C4-2B (cell line): ENCODE measurements at regions not wholly inside any gene's neighbourhood (a gene's known extent, or its start where the extent isn't known, plus 50 kb on each side); places are given as distances from the start of the nearest gene placed in this dataset.

Source experiments
- H3K27ac ChIP-seq: fragments of 450-650 bp; 2 replicates; pipeline ENCODE4 v1.5.1; 2017
- CTCF ChIP-seq: fragments of 450-650 bp; conservative IDR thresholded peaks from 2 replicates; pipeline ENCODE4 v1.5.1; 2017; ENCODE audit warnings: mild to moderate bottlenecking
- ZFX ChIP-seq: fragments of 450-650 bp; IDR thresholded peaks from 2 replicates; pipeline ENCODE4 v1.6.1; 2017

GRCh38 chr18:40769786-40770185 lies 1185.2 kb upstream of the PIK3C3 start:
- no peak for TF ChIP-seq CTCF
- TF ChIP-seq ZFX = no peak
- H3K27ac ChIP-seq = no peak overlapping the region

DNA sequence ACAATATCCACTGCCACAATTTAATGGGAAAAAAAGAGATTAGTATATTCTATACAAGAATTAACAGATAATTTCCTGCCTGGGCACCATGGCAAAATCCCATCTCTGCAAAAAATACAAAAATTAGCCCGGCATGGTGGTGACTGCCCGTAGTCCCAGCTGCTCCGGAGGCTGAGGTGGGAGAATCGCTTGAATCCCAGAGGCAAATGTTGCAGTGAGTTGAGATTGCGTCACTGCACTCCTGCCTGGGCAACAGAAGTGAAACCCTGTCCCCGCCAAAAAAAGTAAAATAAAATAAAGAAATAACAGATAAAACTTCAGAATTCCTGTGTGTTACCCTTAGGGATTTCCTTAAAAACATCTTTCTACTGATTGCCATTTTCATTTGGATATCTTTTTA lies 1194.8 kb upstream of the PIK3C3 start:
- no peak overlapping the region for H3K27ac ChIP-seq
- TF ChIP-seq CTCF (no peak), ZFX (no peak)

DNA sequence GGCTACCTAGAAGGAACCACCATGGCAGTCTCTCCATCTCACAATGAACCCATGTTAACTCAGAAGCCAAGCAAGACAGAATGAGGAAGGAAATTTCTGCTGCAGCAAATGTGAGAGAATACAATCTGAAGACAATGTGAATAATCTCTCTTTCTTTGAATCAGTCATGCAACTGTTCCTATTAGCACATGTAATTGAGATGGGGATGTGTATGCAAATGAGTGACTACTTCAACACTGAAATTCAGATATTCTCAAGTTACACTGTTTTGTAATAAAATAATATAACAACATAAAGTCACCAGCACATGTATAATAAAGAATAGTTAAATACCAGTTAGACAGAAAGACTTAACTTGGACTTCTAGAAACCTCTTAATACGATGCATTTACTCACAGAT lies 1200.6 kb upstream of the PIK3C3 start:
- TF ChIP-seq ZFX (no peak), CTCF (no peak)
- H3K27ac ChIP-seq = no peak overlapping the region

DNA sequence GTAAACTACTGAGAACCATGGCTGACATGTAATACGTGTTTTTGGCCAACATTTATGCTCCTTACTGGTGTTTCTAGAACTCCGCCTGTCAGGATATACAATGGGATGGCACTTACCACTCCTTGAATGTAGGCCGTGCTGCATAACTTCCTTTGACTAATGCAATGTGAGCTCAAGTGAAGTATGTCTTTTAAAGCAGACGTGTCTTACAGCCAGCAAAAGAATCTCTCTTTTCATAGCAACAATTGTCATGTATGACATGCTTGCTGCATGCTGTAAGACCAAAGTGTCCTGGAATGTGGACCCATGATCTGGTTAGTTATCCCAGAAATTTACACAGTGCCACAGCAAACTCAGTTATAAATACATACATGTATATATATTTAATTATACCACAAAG lies 1202.7 kb upstream of the PIK3C3 start:
- no peak overlapping the region for H3K27ac ChIP-seq
- TF ChIP-seq ZFX (no peak), CTCF (no peak)

DNA sequence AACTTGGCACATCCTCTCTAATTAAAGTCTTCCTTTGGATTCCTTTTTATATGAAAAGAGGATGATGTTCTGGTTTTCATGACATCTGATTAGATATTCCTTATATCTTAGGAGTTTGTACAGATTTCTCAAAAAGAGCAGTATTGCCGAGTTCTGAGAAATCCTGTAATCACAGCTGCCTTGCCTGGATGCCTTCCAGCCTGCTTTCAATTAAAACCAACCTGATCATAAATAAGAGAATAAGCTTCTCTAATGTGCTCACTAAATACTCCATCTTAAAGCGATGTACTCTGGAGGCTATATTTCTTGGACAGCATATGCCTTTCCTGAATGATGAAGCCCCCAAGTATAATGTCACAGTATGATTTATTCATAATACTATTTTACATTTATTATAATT lies 1203.8 kb upstream of the PIK3C3 start:
- no peak for TF ChIP-seq CTCF
- no peak for TF ChIP-seq ZFX

DNA sequence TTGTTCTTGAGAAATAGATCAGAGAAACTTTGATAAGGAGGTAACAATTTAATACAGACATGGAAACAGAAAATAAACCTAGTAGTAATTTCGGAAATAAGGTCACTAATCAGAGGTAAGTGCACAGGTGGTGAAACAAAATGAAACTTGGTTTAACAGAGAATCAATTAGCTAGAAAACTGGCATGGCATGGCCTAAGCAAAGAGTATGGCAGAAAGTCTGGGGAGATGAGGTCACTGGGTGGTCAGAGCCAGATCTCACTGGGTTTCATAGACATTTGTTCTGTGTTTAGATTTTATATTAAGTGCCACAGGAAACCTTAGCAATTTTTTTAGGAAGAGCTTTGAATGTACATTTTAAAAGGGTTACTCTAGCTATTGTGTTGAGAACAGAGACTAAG lies 1216.0 kb upstream of the PIK3C3 start:
- H3K27ac ChIP-seq = no peak overlapping the region
- no peak for TF ChIP-seq CTCF
- TF ChIP-seq ZFX = no peak

More for the DNA sequence above, 1203.8 kb upstream of the PIK3C3 start:
- no peak overlapping the region for H3K27ac ChIP-seq

DNA sequence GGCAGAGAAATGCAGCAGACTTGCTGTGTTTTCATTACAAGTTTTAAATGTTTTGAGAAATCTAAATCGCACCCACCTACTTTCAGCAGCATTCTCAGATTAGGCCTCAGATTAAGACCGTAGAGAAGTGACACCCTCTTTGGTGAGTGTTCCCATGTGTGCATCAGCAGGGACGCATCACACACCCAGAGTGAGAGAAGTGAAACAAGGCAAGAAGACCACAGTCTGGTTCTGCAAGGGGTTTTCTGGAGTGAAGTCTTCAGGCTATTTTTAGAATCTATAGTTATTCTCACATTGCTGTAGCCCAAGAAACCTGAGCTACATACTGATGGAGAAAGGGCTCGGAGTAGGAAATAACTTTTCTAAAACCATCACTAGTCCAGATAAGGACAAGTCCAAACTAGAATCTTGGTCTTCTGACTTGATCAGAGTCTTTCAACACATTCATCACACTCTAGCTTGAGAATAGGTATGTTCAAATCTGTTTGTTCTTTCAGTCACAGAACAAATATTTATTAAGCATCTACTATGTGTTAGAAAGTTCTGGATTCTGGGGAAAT lies 1216.6 kb upstream of the PIK3C3 start:
- TF ChIP-seq CTCF = no peak
- TF ChIP-seq ZFX = no peak
- H3K27ac ChIP-seq = no peak overlapping the region
